ENCODE measurements at regions not wholly inside any gene's neighbourhood (a gene's known extent, or its start where the extent isn't known, plus 50 kb on each side); places are given as distances from the start of the nearest gene placed in this dataset.

- ChIA-PET POLR2A (no interaction called here), CTCF (no interaction called here)
- DNase-seq (ENCODE audit: low read depth, low spot score): no peak
- H3K4me3 ChIP-seq (ENCODE audit: low read depth, low read length): no peak overlapping the region
- TF ChIP-seq CTCF (IDR thresholded peaks at IDR 0.05; ENCODE audit: insufficient read depth, low read length, missing control alignments): no peak
Observed at GRCh38 chr12:19867151-19867550, 427.9 kb downstream of the AEBP2 start.

DNA sequence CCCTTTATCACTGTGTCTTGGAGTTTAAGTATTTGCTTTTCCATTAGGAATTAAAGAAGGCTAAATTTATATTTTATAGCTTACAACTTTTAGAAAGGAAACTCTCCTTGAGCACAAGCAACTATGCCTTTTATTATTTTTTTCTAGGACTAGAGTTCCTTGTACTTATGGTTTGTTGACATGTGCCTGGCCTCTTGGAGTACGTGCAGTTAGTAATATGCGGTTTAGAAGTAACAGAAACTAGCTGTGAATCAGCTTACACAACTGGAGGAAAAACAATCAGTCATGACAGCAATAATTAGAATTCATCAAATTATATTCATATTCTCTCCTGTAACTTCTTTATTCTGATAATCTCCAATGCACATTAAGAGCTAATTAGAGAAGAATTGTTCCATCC is 428.7 kb downstream of the AEBP2 start:
- ChIA-PET POLR2A (no interaction called here), CTCF (no interaction called here)
- TF ChIP-seq CTCF (IDR thresholded peaks at IDR 0.05; ENCODE audit: insufficient read depth, low read length, missing control alignments): no peak
- H3K4me3 ChIP-seq (ENCODE audit: low read depth, low read length): no peak overlapping the region
- no peak for DNase-seq (ENCODE audit: low read depth, low spot score)

DNA sequence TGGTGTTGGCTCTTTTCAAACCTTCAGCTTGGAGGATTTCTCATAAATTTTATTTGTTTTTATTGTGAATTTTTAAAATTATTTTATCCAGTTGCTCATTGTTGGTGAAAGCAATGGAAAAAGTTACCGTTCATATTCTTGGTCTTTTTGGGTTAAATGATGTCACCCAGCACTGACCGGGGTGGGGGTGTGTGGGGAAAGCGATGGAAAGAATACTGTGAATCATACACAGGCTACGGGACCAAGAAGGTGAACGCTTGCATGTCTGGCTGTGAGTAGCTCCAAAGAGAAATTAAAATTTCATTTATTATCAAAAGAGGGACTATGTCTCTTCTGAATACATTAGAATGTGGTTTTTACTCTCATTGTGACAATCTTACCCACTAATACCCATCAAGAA is 430.1 kb downstream of the AEBP2 start:
- ChIA-PET POLR2A (no interaction called here), CTCF (interaction anchor here (1.0 kb wide), 1 partner anchor 8 kb away, joined by 3 read pairs; no protein-coding TSS in a partner anchor)
- no peak overlapping the region for H3K4me3 ChIP-seq (ENCODE audit: low read depth, low read length)
- TF ChIP-seq CTCF (IDR thresholded peaks at IDR 0.05; ENCODE audit: insufficient read depth, low read length, missing control alignments): no peak
- no peak for DNase-seq (ENCODE audit: low read depth, low spot score)

DNA sequence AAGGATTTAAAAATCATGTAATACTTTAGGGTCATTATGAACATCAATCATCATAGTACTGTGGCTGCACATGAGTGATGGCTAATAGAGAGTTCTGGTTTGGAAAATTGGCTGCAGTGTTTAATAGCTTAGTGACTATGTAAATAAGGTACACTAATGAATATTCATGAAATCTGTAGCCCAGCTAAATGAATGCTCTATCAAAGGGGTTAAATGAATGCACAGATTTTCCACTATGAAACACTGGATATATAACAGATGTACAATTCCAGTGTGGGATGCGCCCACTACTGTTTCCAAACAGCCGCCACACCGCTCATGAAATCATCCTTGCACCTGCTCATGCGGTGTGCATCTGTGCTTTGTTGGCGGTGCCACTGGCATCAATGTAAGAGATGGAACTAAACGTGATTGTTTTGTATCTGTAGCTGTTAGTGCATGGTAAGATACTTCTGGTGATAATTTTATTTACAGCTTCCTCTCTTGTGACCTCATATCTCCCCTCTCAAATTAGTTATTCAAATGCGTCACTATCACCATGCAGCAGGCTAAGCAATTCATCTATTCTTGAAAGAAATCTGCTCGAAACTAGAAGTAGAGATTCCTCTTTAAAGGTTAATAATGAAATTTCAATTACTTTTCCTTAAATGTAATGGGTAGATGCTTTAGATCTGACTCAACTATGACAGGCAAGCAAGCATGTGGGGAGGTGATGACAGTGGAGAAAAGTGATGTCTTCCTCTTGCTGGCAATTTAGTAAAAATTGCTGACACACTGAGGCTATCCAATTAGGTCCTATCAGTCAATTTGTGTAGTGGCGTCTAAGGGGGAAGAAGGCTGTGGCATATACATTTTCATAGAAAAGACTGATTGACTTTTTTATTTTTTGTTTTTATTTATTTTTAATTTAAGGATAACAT is 433.6 kb downstream of the AEBP2 start:
- CTCF ChIA-PET: interaction anchor here (1.1 to 1.2 kb wide), 2 partner anchors 12 to 134 kb away, joined by 3 read pairs; no protein-coding TSS in a partner anchor

DNA sequence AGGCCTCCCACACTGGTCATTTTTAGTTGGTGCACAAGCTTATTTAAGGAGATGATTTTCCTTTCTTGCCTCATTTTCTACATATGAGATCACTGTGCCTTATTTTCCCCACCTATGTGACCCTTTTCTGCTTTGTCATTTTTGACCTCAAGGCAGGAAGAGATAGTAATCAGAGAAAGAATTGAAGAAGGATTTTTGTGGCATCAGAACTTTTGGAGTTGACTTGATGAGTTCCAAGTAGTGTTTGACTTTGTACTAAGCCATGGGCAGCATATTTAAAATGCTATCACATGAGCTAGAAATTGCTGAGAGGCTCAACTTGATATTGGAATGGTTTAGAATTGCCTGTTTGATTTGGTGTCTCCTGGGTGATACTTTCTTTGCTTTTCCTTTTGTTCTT is 440.8 kb downstream of the AEBP2 start:
- no peak for DNase-seq (ENCODE audit: low read depth, low spot score)
- no peak overlapping the region for H3K4me3 ChIP-seq (ENCODE audit: low read depth, low read length)
- TF ChIP-seq CTCF (IDR thresholded peaks at IDR 0.05; ENCODE audit: insufficient read depth, low read length, missing control alignments): no peak
- POLR2A ChIA-PET: no interaction called here
- CTCF ChIA-PET: interaction anchor here (0.6 kb wide), 1 partner anchor 745 kb away, joined by 3 read pairs; no protein-coding TSS in a partner anchor

More for the DNA sequence above, 433.6 kb downstream of the AEBP2 start:
- no peak for DNase-seq (ENCODE audit: low read depth, low spot score)
- no peak overlapping the region for H3K4me3 ChIP-seq (ENCODE audit: low read depth, low read length)
- POLR2A ChIA-PET: no interaction called here
- no peak for TF ChIP-seq CTCF (IDR thresholded peaks at IDR 0.05; ENCODE audit: insufficient read depth, low read length, missing control alignments)

- no peak for DNase-seq (ENCODE audit: low read depth, low spot score)
- POLR2A ChIA-PET: no interaction called here
- no peak overlapping the region for H3K4me3 ChIP-seq (ENCODE audit: low read depth, low read length)
- CTCF ChIA-PET: no interaction called here
- no peak for TF ChIP-seq CTCF (IDR thresholded peaks at IDR 0.05; ENCODE audit: insufficient read depth, low read length, missing control alignments)
Observed at GRCh38 chr12:19880721-19881120, 441.4 kb downstream of the AEBP2 start.
